ENCODE measurements at regions not wholly inside any gene's neighbourhood (a gene's known extent, or its start where the extent isn't known, plus 50 kb on each side); places are given as distances from the start of the nearest gene placed in this dataset.
"Not testable (repeated sequence)": the region's sequence is repeated elsewhere in the genome, so short reads cannot be mapped to it uniquely, and the experiment has no call there.

GRCh38 chr3:82382831-82383230 is 621.4 kb upstream of the GBE1 start:
- intact Hi-C loops (cut with DNase I) = no loop called here
- DNase-seq (ENCODE audit: missing footprints) (no peak), ATAC-seq (no peak)

- intact Hi-C loops (cut with DNase I) = no loop called here
- DNase-seq (ENCODE audit: missing footprints) (no peak), ATAC-seq (no peak)
Measured at GRCh38 chr3:82378392-82378791, 616.9 kb upstream of the GBE1 start.

- intact Hi-C loops (cut with DNase I) = no loop called here
- DNase-seq (ENCODE audit: missing footprints) (no peak), ATAC-seq (no peak)
Measured at GRCh38 chr3:82376883-82377282, 615.4 kb upstream of the GBE1 start.

- intact Hi-C loops (cut with DNase I); DNase-seq (ENCODE audit: missing footprints); ATAC-seq: not testable (repeated sequence)
Measured at GRCh38 chr3:82373833-82374232, 612.4 kb upstream of the GBE1 start.

- ATAC-seq = no peak
- intact Hi-C loops (cut with DNase I) = no loop called here
- DNase-seq (ENCODE audit: missing footprints) = no peak
Measured at GRCh38 chr3:82364827-82365226, 603.4 kb upstream of the GBE1 start.

GRCh38 chr3:82363131-82363530 is 601.7 kb upstream of the GBE1 start:
- intact Hi-C loops (cut with DNase I) = no loop called here
- ATAC-seq (no peak), DNase-seq (ENCODE audit: missing footprints) (no peak)

- intact Hi-C loops (cut with DNase I) = no loop called here
- no peak for ATAC-seq
Measured at GRCh38 chr3:82355228-82355627, 593.8 kb upstream of the GBE1 start.

GRCh38 chr3:82354228-82354627 is 592.8 kb upstream of the GBE1 start:
- DNase-seq (ENCODE audit: missing footprints) (no peak), ATAC-seq (peak; percentile 85)
- intact Hi-C loops (cut with DNase I) = no loop called here

More at GRCh38 chr3:82355228-82355627, 593.8 kb upstream of the GBE1 start:
- DNase-seq (ENCODE audit: missing footprints) = no peak

- intact Hi-C loops (cut with DNase I) = no loop called here
- DNase-seq (ENCODE audit: missing footprints) (no peak), ATAC-seq (no peak)
Measured at GRCh38 chr3:82353306-82354171, 592.1 kb upstream of the GBE1 start.

GRCh38 chr3:82347585-82347984 is 586.1 kb upstream of the GBE1 start:
- DNase-seq (ENCODE audit: missing footprints) (no peak), ATAC-seq (no peak)
- intact Hi-C loops (cut with DNase I) = no loop called here

GRCh38 chr3:82342521-82342920 is 581.1 kb upstream of the GBE1 start:
- intact Hi-C loops (cut with DNase I) = no loop called here
- DNase-seq (ENCODE audit: missing footprints) (no peak), ATAC-seq (no peak)

GRCh38 chr3:82329300-82329699 is 567.9 kb upstream of the GBE1 start:
- intact Hi-C loops (cut with DNase I) = no loop called here
- DNase-seq (ENCODE audit: missing footprints) (no peak), ATAC-seq (no peak)

GRCh38 chr3:82311901-82312300 is 550.5 kb upstream of the GBE1 start:
- intact Hi-C loops (cut with DNase I) = no loop called here
- ATAC-seq = no peak
- DNase-seq (ENCODE audit: missing footprints) = no peak

GRCh38 chr3:82308755-82309154 is 547.3 kb upstream of the GBE1 start:
- no peak for ATAC-seq
- intact Hi-C loops (cut with DNase I) = no loop called here

GRCh38 chr3:82306189-82306588 is 544.7 kb upstream of the GBE1 start:
- DNase-seq (ENCODE audit: missing footprints) = no peak
- intact Hi-C loops (cut with DNase I) = no loop called here
- ATAC-seq = no peak

More at GRCh38 chr3:82308755-82309154, 547.3 kb upstream of the GBE1 start:
- DNase-seq (ENCODE audit: missing footprints) = no peak

GRCh38 chr3:82294609-82295008 is 533.2 kb upstream of the GBE1 start:
- no peak for DNase-seq (ENCODE audit: missing footprints)
- no peak for ATAC-seq
- intact Hi-C loops (cut with DNase I) = no loop called here

- intact Hi-C loops (cut with DNase I) = no loop called here
- ATAC-seq (no peak), DNase-seq (ENCODE audit: missing footprints) (no peak)
Measured at GRCh38 chr3:82293867-82294266, 532.4 kb upstream of the GBE1 start.

GRCh38 chr3:82293435-82293834 is 532.0 kb upstream of the GBE1 start:
- DNase-seq (ENCODE audit: missing footprints) (no peak), ATAC-seq (no peak)
- intact Hi-C loops (cut with DNase I) = no loop called here

GRCh38 chr3:82287562-82287961 is 526.1 kb upstream of the GBE1 start:
- ATAC-seq = no peak
- intact Hi-C loops (cut with DNase I) = no loop called here
- DNase-seq (ENCODE audit: missing footprints) = no peak

GRCh38 chr3:82281205-82281604 is 519.8 kb upstream of the GBE1 start:
- DNase-seq (ENCODE audit: missing footprints) = no peak
- no peak for ATAC-seq
- intact Hi-C loops (cut with DNase I) = no loop called here

- intact Hi-C loops (cut with DNase I) = no loop called here
- ATAC-seq (no peak), DNase-seq (ENCODE audit: missing footprints) (no peak)
Measured at GRCh38 chr3:82276992-82277391, 515.5 kb upstream of the GBE1 start.

Measured in Right ventricle myocardium inferior (tissue), 1 donor.